DOHH2 (cell line): ENCODE measurements at regions not wholly inside any gene's neighbourhood (a gene's known extent, or its start where the extent isn't known, plus 50 kb on each side); places are given as distances from the start of the nearest gene placed in this dataset.
"Not testable (repeated sequence)": the region's sequence is repeated elsewhere in the genome, so short reads cannot be mapped to it uniquely, and the experiment has no call there.

ENCODE experiments used
- H3F3A ChIP-seq: fragments of 200-600 bp; sonication (generic), shearing (Covaris generic); 2 replicates; pipeline ENCODE4 v1.6.0; 2016; ENCODE audit warnings: antibody characterized with exemption, mild to moderate bottlenecking; ENCODE audit not compliant: control insufficient read depth, insufficient read depth
- H3K27ac ChIP-seq: fragments of 200-600 bp; sonication (generic); 2 replicates; pipeline ENCODE4 v1.5.1; 2014; ENCODE audit warnings: low read depth, mild to moderate bottlenecking, low read length, moderate library complexity
- H3K27me3 ChIP-seq: fragments of 200-600 bp; sonication (generic); 2 replicates; pipeline ENCODE4 v1.6.1; 2014; ENCODE audit warnings: mild to moderate bottlenecking, low read length, mixed read lengths; ENCODE audit not compliant: control insufficient read depth
- H3K36me3 ChIP-seq: fragments of 200-600 bp; sonication (generic); 2 replicates; pipeline ENCODE4 v1.6.1; 2014; ENCODE audit warnings: mild to moderate bottlenecking, low read length, moderate library complexity, mixed read lengths; ENCODE audit not compliant: control insufficient read depth
- H3K4me1 ChIP-seq: fragments of 200-600 bp; sonication (generic); 2 replicates; pipeline ENCODE4 v1.6.1; 2014; ENCODE audit warnings: mild to moderate bottlenecking, low read length, mixed read lengths; ENCODE audit not compliant: control insufficient read depth
- H3K4me2 ChIP-seq: fragments of 200-600 bp; sonication (generic); 2 replicates; pipeline ENCODE4 v1.6.0; 2014; ENCODE audit warnings: mild to moderate bottlenecking, low read length, moderate library complexity
- H3K4me3 ChIP-seq: fragments of 200-600 bp; sonication (generic); 2 replicates; pipeline ENCODE4 v1.5.1; 2014; ENCODE audit warnings: mild to moderate bottlenecking, low read length, mixed read lengths
- H3K79me2 ChIP-seq: fragments of 200-600 bp; sonication (generic); 2 replicates; pipeline ENCODE4 v1.6.1; 2014; ENCODE audit warnings: mild to moderate bottlenecking, low read length, mixed read lengths; ENCODE audit not compliant: control insufficient read depth
- H3K9me2 ChIP-seq: fragments of 200-600 bp; sonication (generic); replicated peaks from 2 replicates; pipeline ENCODE4 v1.6.1; 2014; ENCODE audit warnings: mild to moderate bottlenecking, low read length, mixed read lengths; ENCODE audit not compliant: control insufficient read depth
- H3K9me3 ChIP-seq: fragments of 200-600 bp; sonication (generic); 2 replicates; pipeline ENCODE4 v1.6.1; 2014; ENCODE audit warnings: antibody characterized with exemption, low read length, mixed read lengths; ENCODE audit not compliant: control insufficient read depth, insufficient read depth
- H4K20me1 ChIP-seq: fragments of 200-600 bp; sonication (generic); 2 replicates; pipeline ENCODE4 v1.6.0; 2014; ENCODE audit warnings: low read depth, mild to moderate bottlenecking, antibody characterized with exemption, low read length, moderate library complexity; ENCODE audit not compliant: control insufficient read depth, insufficient read depth

GRCh38 chr7:56373314-56373713 is 257.1 kb upstream of the NUPR2 start:
- H3K36me3 ChIP-seq, H3K4me1 ChIP-seq, H3K79me2 ChIP-seq, H3K9me2 ChIP-seq, H3K4me3 ChIP-seq, H3K27ac ChIP-seq, H3K27me3 ChIP-seq, H3K4me2 ChIP-seq, H4K20me1 ChIP-seq, H3K9me3 ChIP-seq, H3F3A ChIP-seq: not testable (repeated sequence)

- H3F3A ChIP-seq, H3K9me3 ChIP-seq, H3K27ac ChIP-seq, H3K9me2 ChIP-seq, H3K27me3 ChIP-seq, H3K4me1 ChIP-seq, H4K20me1 ChIP-seq, H3K79me2 ChIP-seq, H3K36me3 ChIP-seq, H3K4me2 ChIP-seq, H3K4me3 ChIP-seq: not testable (repeated sequence)
These were observed 255.6 kb upstream of the NUPR2 start for GRCh38 chr7:56371792-56372191.

GRCh38 chr7:56370208-56370872 is 254.1 kb upstream of the NUPR2 start:
- not testable (repeated sequence) for H3K27me3 ChIP-seq, H3K36me3 ChIP-seq, H4K20me1 ChIP-seq, H3K27ac ChIP-seq, H3K4me3 ChIP-seq, H3K4me2 ChIP-seq, H3K9me3 ChIP-seq, H3F3A ChIP-seq, H3K9me2 ChIP-seq, H3K79me2 ChIP-seq, H3K4me1 ChIP-seq

GRCh38 chr7:56367914-56368313 is 251.7 kb upstream of the NUPR2 start:
- not testable (repeated sequence) for H3K9me2 ChIP-seq, H3K27me3 ChIP-seq, H4K20me1 ChIP-seq, H3K4me2 ChIP-seq, H3K4me3 ChIP-seq, H3K36me3 ChIP-seq, H3K9me3 ChIP-seq, H3F3A ChIP-seq, H3K79me2 ChIP-seq, H3K4me1 ChIP-seq, H3K27ac ChIP-seq

- not testable (repeated sequence) for H3K27ac ChIP-seq, H3K4me1 ChIP-seq, H4K20me1 ChIP-seq, H3F3A ChIP-seq, H3K27me3 ChIP-seq, H3K9me2 ChIP-seq, H3K79me2 ChIP-seq, H3K36me3 ChIP-seq, H3K9me3 ChIP-seq, H3K4me2 ChIP-seq, H3K4me3 ChIP-seq
These were observed 251.2 kb upstream of the NUPR2 start for GRCh38 chr7:56367411-56367810.

- H3K9me3 ChIP-seq, H3K4me3 ChIP-seq, H3K36me3 ChIP-seq, H3K4me2 ChIP-seq, H3K9me2 ChIP-seq, H3K79me2 ChIP-seq, H3K4me1 ChIP-seq, H3F3A ChIP-seq, H3K27ac ChIP-seq, H3K27me3 ChIP-seq, H4K20me1 ChIP-seq: not testable (repeated sequence)
These were observed 250.5 kb upstream of the NUPR2 start for GRCh38 chr7:56366701-56367100.

GRCh38 chr7:56352576-56352975 is 236.4 kb upstream of the NUPR2 start:
- H3K9me2 ChIP-seq, H3K27ac ChIP-seq, H3K27me3 ChIP-seq, H3K79me2 ChIP-seq, H3K4me3 ChIP-seq, H3F3A ChIP-seq, H3K4me1 ChIP-seq, H3K4me2 ChIP-seq, H4K20me1 ChIP-seq, H3K36me3 ChIP-seq, H3K9me3 ChIP-seq: not testable (repeated sequence)

GRCh38 chr7:56351181-56351580 is 235.0 kb upstream of the NUPR2 start:
- H3K27me3 ChIP-seq, H3K9me3 ChIP-seq, H4K20me1 ChIP-seq, H3K4me3 ChIP-seq, H3K36me3 ChIP-seq, H3K4me2 ChIP-seq, H3F3A ChIP-seq, H3K27ac ChIP-seq, H3K4me1 ChIP-seq, H3K9me2 ChIP-seq, H3K79me2 ChIP-seq: not testable (repeated sequence)
